ENCODE measurements at regions not wholly inside any gene's neighbourhood (a gene's known extent, or its start where the extent isn't known, plus 50 kb on each side); places are given as distances from the start of the nearest gene placed in this dataset.

GRCh38 chr14:80426683-80427082 lies 215.4 kb upstream of the DIO2 start:
- no peak overlapping the region for H3K27ac ChIP-seq
- no peak for TF ChIP-seq CTCF (conservative IDR thresholded peaks at IDR 0.05)

GRCh38 chr14:80425686-80426085 lies 214.4 kb upstream of the DIO2 start:
- no peak for TF ChIP-seq CTCF (conservative IDR thresholded peaks at IDR 0.05)
- H3K27ac ChIP-seq: no peak overlapping the region

GRCh38 chr14:80419769-80420168 lies 208.5 kb upstream of the DIO2 start:
- no peak for TF ChIP-seq CTCF (conservative IDR thresholded peaks at IDR 0.05)
- H3K27ac ChIP-seq: peak overlapping the region; percentile 75

- H3K27ac ChIP-seq: peak overlapping the region; percentile 75
- no peak for TF ChIP-seq CTCF (conservative IDR thresholded peaks at IDR 0.05)
These were observed 208.0 kb upstream of the DIO2 start for GRCh38 chr14:80419345-80419744.

- no peak for TF ChIP-seq CTCF (conservative IDR thresholded peaks at IDR 0.05)
- no peak overlapping the region for H3K27ac ChIP-seq
These were observed 204.3 kb upstream of the DIO2 start for GRCh38 chr14:80415636-80416035.

GRCh38 chr14:80414080-80414479 lies 202.8 kb upstream of the DIO2 start:
- H3K27ac ChIP-seq: no peak overlapping the region
- TF ChIP-seq CTCF (conservative IDR thresholded peaks at IDR 0.05): no peak

GRCh38 chr14:80404413-80404812 lies 193.1 kb upstream of the DIO2 start:
- no peak overlapping the region for H3K27ac ChIP-seq
- no peak for TF ChIP-seq CTCF (conservative IDR thresholded peaks at IDR 0.05)

GRCh38 chr14:80403036-80403435 lies 191.7 kb upstream of the DIO2 start:
- no peak for TF ChIP-seq CTCF (conservative IDR thresholded peaks at IDR 0.05)

More at GRCh38 chr14:80403036-80403435, 191.7 kb upstream of the DIO2 start:
- H3K27ac ChIP-seq: no peak overlapping the region

All from VCaP (cell line).